ENCODE measurements at regions not wholly inside any gene's neighbourhood (a gene's known extent, or its start where the extent isn't known, plus 50 kb on each side); places are given as distances from the start of the nearest gene placed in this dataset.

- H3K14ac ChIP-seq (ENCODE audit: insufficient read depth, low read length): no peak overlapping the region
- Mint-ChIP-seq H3K4me1 (peaks cover 7 to 12% of the 10 kb centered on the region in 2 experiments), H3K4me3 (no peak overlapping the region), H3K27ac (no peak overlapping the region), H3K27me3 (ENCODE audit: low read depth) (no peaks in the 10 kb centered on the region), H3K36me3 (ENCODE audit: insufficient read depth in 1 of 3, low read depth in 3 of 3) (peaks cover 0 to 9% (median 8%) of the 10 kb centered on the region in 3 experiments; a peak in 6 of 7 replicates), H3K9me3 (peaks cover 8 to 10% of the 10 kb centered on the region in 2 experiments; a peak in 4 of 5 replicates)
- H2AK5ac ChIP-seq (ENCODE audit: insufficient read length, low read length): no peak overlapping the region
- H3K23me2 ChIP-seq (ENCODE audit: insufficient read length, low read depth, low read length, poor library complexity, severe bottlenecking): no peaks in the 10 kb centered on the region
- no peak overlapping the region for H3T11ph ChIP-seq (ENCODE audit: low read length)
- no peak overlapping the region for H2BK5ac ChIP-seq (ENCODE audit: insufficient read length, low read length)
- no peak for TF ChIP-seq CTCF (conservative IDR thresholded peaks at IDR 0.05)
- no CpG with 5 or more reads among the region's 2 CpGs for WGBS (ENCODE audit: extremely low coverage, insufficient read length, low lambda C conversion rate)
- no peak overlapping the region for H3K27ac ChIP-seq (ENCODE audit: insufficient read length, low read depth, low read length)
- H3K23ac ChIP-seq (ENCODE audit: insufficient read length, low read depth, low read length): no peak overlapping the region
- H2BK120ac ChIP-seq (ENCODE audit: low read depth, low read length, poor library complexity, severe bottlenecking): no peak overlapping the region
- H4K20me1 ChIP-seq (ENCODE audit: control insufficient read depth, insufficient read depth, insufficient read length): no peaks in the 10 kb centered on the region
- no peaks in the 10 kb centered on the region for H3K79me1 ChIP-seq (ENCODE audit: insufficient read depth, low read depth, low read length, poor library complexity, severe bottlenecking)
- no peak overlapping the region for H3K4ac ChIP-seq (ENCODE audit: low read depth, low read length)
- H2BK15ac ChIP-seq (ENCODE audit: low read depth, low read length): no peak overlapping the region
- no peak overlapping the region for H2AFZ ChIP-seq (ENCODE audit: low read length)
- H3K56ac ChIP-seq (ENCODE audit: insufficient read length, low read depth, low read length): no peak overlapping the region
- H3K9me3 ChIP-seq (ENCODE audit: control insufficient read depth, low read depth, low read length): no peaks in the 10 kb centered on the region
- no peak overlapping the region for H4K5ac ChIP-seq (ENCODE audit: insufficient read length, low read depth, low read length)
- H3K79me2 ChIP-seq (ENCODE audit: insufficient read depth, low read length): no peaks in the 10 kb centered on the region
- no peak overlapping the region for H4K91ac ChIP-seq (ENCODE audit: insufficient read length, low read depth, low read length)
- H3K27me3 ChIP-seq (ENCODE audit: insufficient read depth, low read length): no peaks in the 10 kb centered on the region
- no peak overlapping the region for H3K4me2 ChIP-seq (ENCODE audit: insufficient read depth, insufficient read length, low read length)
- no peak overlapping the region for H2BK12ac ChIP-seq (ENCODE audit: insufficient read length, low read depth, low read length)
- no peak for DNase-seq
- no peak overlapping the region for H3K18ac ChIP-seq (ENCODE audit: insufficient read length, low read depth, low read length)
- H3K9ac ChIP-seq (ENCODE audit: extremely low read depth, insufficient read length, low read length): no peak overlapping the region
- no peak overlapping the region for H4K8ac ChIP-seq (replicated peaks; ENCODE audit: insufficient read length, low read depth, low read length)
- no peaks in the 10 kb centered on the region for H3K4me1 ChIP-seq (ENCODE audit: insufficient read depth, low read length)
- no peak overlapping the region for H2BK20ac ChIP-seq (ENCODE audit: low read depth, low read length, poor library complexity, severe bottlenecking)
These were observed 950.3 kb downstream of the TFAP2A start for GRCh38 chr6:9464583-9464982.

Data from H9 (cell line).